GM18907 (cell line): ENCODE measurements at regions not wholly inside any gene's neighbourhood (a gene's known extent, or its start where the extent isn't known, plus 50 kb on each side); places are given as distances from the start of the nearest gene placed in this dataset.

Experiments
- ATAC-seq: cut with Tn5 transposase; IDR thresholded peaks from one replicate; pipeline ENCODE4 v1.9.1; 2021; ENCODE audit warnings: mild to moderate bottlenecking, moderate library complexity; ENCODE audit not compliant: unreplicated experiment

GRCh38 chr22:25508761-25509321 is 55.6 kb upstream of the GRK3 start:
- no peak for ATAC-seq

- ATAC-seq, result no peak
These were observed 55.1 kb upstream of the GRK3 start for GRCh38 chr22:25509374-25509791.

- no peak for ATAC-seq
These were observed 53.6 kb upstream of the GRK3 start for GRCh38 chr22:25510876-25511275.

GRCh38 chr22:25511725-25512124 is 52.8 kb upstream of the GRK3 start:
- ATAC-seq, result no peak

- no peak for ATAC-seq
These were observed 49.9 kb upstream of the GRK3 start for GRCh38 chr22:25514436-25515180.
